ENCODE measurements at regions not wholly inside any gene's neighbourhood (a gene's known extent, or its start where the extent isn't known, plus 50 kb on each side); places are given as distances from the start of the nearest gene placed in this dataset.
"Not testable (repeated sequence)": the region's sequence is repeated elsewhere in the genome, so short reads cannot be mapped to it uniquely, and the experiment has no call there.

GRCh38 chr14:34381304-34381703, 80.7 kb downstream of the SPTSSA start:
- H3K4me1 ChIP-seq; H3K27me3 ChIP-seq; H3K4me2 ChIP-seq; H3K4me3 ChIP-seq; H3K36me3 ChIP-seq; H3K27ac ChIP-seq; H4K20me1 ChIP-seq; H3K9ac ChIP-seq; H3K9me3 ChIP-seq (replicated peaks in 1 of 11): not testable (repeated sequence)

GRCh38 chr14:34380471-34380845, 81.6 kb downstream of the SPTSSA start:
- H3K36me3 ChIP-seq, result no peaks in the 10 kb centered on the region
- H3K9me3 ChIP-seq (replicated peaks in 1 of 11), result 0 out of 22 replicates have a peak, but pooled peaks cover 0 to 5% (median 0%) of the 10 kb centered on the region in 11 experiments
- H3K4me1 ChIP-seq, result peaks cover 0 to 2% (median 0%) of the 10 kb centered on the region in 10 experiments; a peak in 1 of 20 replicates
- H3K27ac ChIP-seq, result no peak overlapping the region
- H3K4me3 ChIP-seq, result no peak overlapping the region
- no peaks in the 10 kb centered on the region for H3K27me3 ChIP-seq
- TF ChIP-seq Cebpa-rat (IDR thresholded peaks at IDR 0.05), result no peak
- no peak overlapping the region for H3K4me2 ChIP-seq
- H3K9ac ChIP-seq, result no peak overlapping the region
- H4K20me1 ChIP-seq, result no peaks in the 10 kb centered on the region

- H3K4me3 ChIP-seq, result no peak overlapping the region
- no peaks in the 10 kb centered on the region for H3K36me3 ChIP-seq
- TF ChIP-seq Cebpa-rat (IDR thresholded peaks at IDR 0.05), result no peak
- peaks cover 0 to 6% (median 0%) of the 10 kb centered on the region in 10 experiments; a peak in 1 of 20 replicates for H3K4me1 ChIP-seq
- no peaks in the 10 kb centered on the region for H3K27me3 ChIP-seq
- 0 out of 22 replicates have a peak, but pooled peaks cover 0 to 5% (median 0%) of the 10 kb centered on the region in 11 experiments for H3K9me3 ChIP-seq (replicated peaks in 1 of 11)
- H3K9ac ChIP-seq, result no peak overlapping the region
- no peak overlapping the region for H3K4me2 ChIP-seq
- H4K20me1 ChIP-seq, result no peaks in the 10 kb centered on the region
- H3K27ac ChIP-seq, result no peak overlapping the region
These were observed 82.1 kb downstream of the SPTSSA start for GRCh38 chr14:34379816-34380470.

GRCh38 chr14:34376649-34377267, 85.3 kb downstream of the SPTSSA start:
- Histone ChIP-seq H3K36me3 (no peaks in the 10 kb centered on the region), H3K9ac (no peak overlapping the region), H3K27me3 (no peaks in the 10 kb centered on the region), H3K9me3 (replicated peaks in 1 of 11) (0 out of 22 replicates have a peak, but pooled peaks cover 0 to 5% (median 0%) of the 10 kb centered on the region in 11 experiments), H3K27ac (no peak overlapping the region), H3K4me2 (no peak overlapping the region), H3K4me3 (no peak overlapping the region), H4K20me1 (no peaks in the 10 kb centered on the region), H3K4me1 (peaks cover 0 to 25% (median 0%) of the 10 kb centered on the region in 10 experiments; a peak in 3 of 20 replicates)
- no peak for TF ChIP-seq Cebpa-rat (IDR thresholded peaks at IDR 0.05)

- H3K9ac ChIP-seq, result no peak overlapping the region
- no peak overlapping the region for H3K4me3 ChIP-seq
- H3K4me1 ChIP-seq, result peaks cover 0 to 25% (median 0%) of the 10 kb centered on the region in 10 experiments; a peak in 4 of 20 replicates
- no peaks in the 10 kb centered on the region for H4K20me1 ChIP-seq
- TF ChIP-seq Cebpa-rat (IDR thresholded peaks at IDR 0.05), result no peak
- peak overlapping the region in 2 of 11 experiments; percentile 18 to 30; a peak in 2 of 22 replicates for H3K4me2 ChIP-seq
- H3K27me3 ChIP-seq, result no peaks in the 10 kb centered on the region
- H3K9me3 ChIP-seq (replicated peaks in 1 of 11), result no peaks in the 10 kb centered on the region
- H3K27ac ChIP-seq, result no peak overlapping the region
- H3K36me3 ChIP-seq, result no peaks in the 10 kb centered on the region
These were observed 86.9 kb downstream of the SPTSSA start for GRCh38 chr14:34374998-34375740.

GRCh38 chr14:34373191-34373590, 88.8 kb downstream of the SPTSSA start:
- H3K4me1 ChIP-seq, result peaks cover 0 to 41% (median 0%) of the 10 kb centered on the region in 10 experiments; a peak in 4 of 20 replicates

GRCh38 chr14:34372786-34373185, 89.3 kb downstream of the SPTSSA start:
- no peaks in the 10 kb centered on the region for H3K36me3 ChIP-seq
- H3K27ac ChIP-seq, result no peak overlapping the region
- no peaks in the 10 kb centered on the region for H4K20me1 ChIP-seq
- no peak overlapping the region for H3K9ac ChIP-seq
- peak overlapping the region in 1 of 11 experiments; percentile 40; a peak in 1 of 22 replicates for H3K4me2 ChIP-seq
- no peak overlapping the region for H3K4me3 ChIP-seq
- no peak for TF ChIP-seq Cebpa-rat (IDR thresholded peaks at IDR 0.05)
- no peaks in the 10 kb centered on the region for H3K27me3 ChIP-seq
- H3K4me1 ChIP-seq, result peaks cover 0 to 41% (median 0%) of the 10 kb centered on the region in 10 experiments; a peak in 4 of 20 replicates
- no peaks in the 10 kb centered on the region for H3K9me3 ChIP-seq (replicated peaks in 1 of 11)

More at GRCh38 chr14:34373191-34373590, 88.8 kb downstream of the SPTSSA start:
- no peak for TF ChIP-seq Cebpa-rat (IDR thresholded peaks at IDR 0.05)
- peak overlapping the region in 1 of 11 experiments; percentile 40; a peak in 1 of 22 replicates for H3K4me2 ChIP-seq
- H4K20me1 ChIP-seq, result no peaks in the 10 kb centered on the region
- no peak overlapping the region for H3K27ac ChIP-seq
- no peaks in the 10 kb centered on the region for H3K36me3 ChIP-seq
- H3K27me3 ChIP-seq, result no peaks in the 10 kb centered on the region
- H3K4me3 ChIP-seq, result no peak overlapping the region
- H3K9ac ChIP-seq, result no peak overlapping the region
- no peaks in the 10 kb centered on the region for H3K9me3 ChIP-seq (replicated peaks in 1 of 11)

GRCh38 chr14:34369648-34370030, 92.4 kb downstream of the SPTSSA start:
- no peaks in the 10 kb centered on the region for H4K20me1 ChIP-seq
- H3K36me3 ChIP-seq, result no peaks in the 10 kb centered on the region
- no peak overlapping the region for H3K27ac ChIP-seq

More at GRCh38 chr14:34369648-34370030, 92.4 kb downstream of the SPTSSA start:
- Histone ChIP-seq H3K4me1 (peaks cover 0 to 35% (median 0%) of the 10 kb centered on the region in 10 experiments; a peak in 4 of 20 replicates), H3K9ac (no peak overlapping the region), H3K4me3 (no peak overlapping the region), H3K9me3 (replicated peaks in 1 of 11) (no peaks in the 10 kb centered on the region), H3K4me2 (peak overlapping the region in 3 of 11 experiments; percentile 11 to 50 (median 45); a peak in 4 of 22 replicates), H3K27me3 (no peaks in the 10 kb centered on the region)
- no peak for TF ChIP-seq Cebpa-rat (IDR thresholded peaks at IDR 0.05)

All from BLaER1 treated with 17β-estradiol and CSF1 and Interleukin-3, amounts not matched to agents 10 nM and 100 nM (cell line).